NCI-H2227 (cell line): ENCODE measurements at regions not wholly inside any gene's neighbourhood (a gene's known extent, or its start where the extent isn't known, plus 50 kb on each side); places are given as distances from the start of the nearest gene placed in this dataset.

Experiments
- DNase-seq: peaks from one replicate; lab custom pipeline; 2025; ENCODE audit not compliant: unreplicated experiment; lab: John Stamatoyannopoulos, UW

GRCh38 chr7:84336766-84337165 is 142.2 kb upstream of the SEMA3A start:
- no peak for DNase-seq

DNA sequence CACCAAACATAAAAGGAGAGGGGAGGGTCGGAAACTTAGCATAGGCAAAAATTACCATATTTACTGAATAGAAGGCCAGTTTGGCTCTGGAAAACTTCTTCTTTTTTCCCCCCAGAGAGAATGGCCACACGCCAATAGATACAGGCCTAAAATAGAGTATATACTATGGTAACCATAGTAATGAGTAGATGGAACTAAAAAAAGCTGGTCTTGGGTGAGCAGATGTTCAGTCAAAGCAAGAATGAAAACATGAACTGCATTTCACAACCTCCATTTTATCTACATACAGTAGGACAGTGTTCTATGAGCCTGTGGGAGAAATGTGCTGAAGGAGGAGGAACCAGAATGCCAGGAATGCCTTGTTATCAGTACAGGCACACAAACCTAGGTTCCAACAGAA is 141.7 kb upstream of the SEMA3A start:
- DNase-seq, result no peak

GRCh38 chr7:84331616-84332015 is 137.0 kb upstream of the SEMA3A start:
- no peak for DNase-seq

DNA sequence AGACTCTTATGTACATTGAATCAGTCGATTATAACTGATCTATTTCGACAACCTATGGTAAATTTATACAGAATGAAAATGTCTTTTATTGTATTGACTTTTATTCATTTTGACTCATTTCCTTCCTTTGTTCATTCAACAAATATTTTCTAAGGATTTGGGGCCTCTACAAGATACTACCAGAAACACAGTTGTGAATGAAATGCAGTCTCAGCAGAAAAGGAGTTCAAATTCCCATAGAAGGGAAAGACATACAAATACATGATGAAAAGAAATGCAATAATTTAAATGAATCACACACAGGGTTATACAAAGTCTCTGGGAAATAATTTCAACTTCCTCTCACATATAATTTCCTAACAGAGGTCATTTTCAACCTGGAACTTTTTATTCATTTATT is 134.0 kb upstream of the SEMA3A start:
- no peak for DNase-seq

GRCh38 chr7:84324136-84324630 is 129.6 kb upstream of the SEMA3A start:
- DNase-seq, result no peak

- no peak for DNase-seq
These were observed 122.9 kb upstream of the SEMA3A start for GRCh38 chr7:84317536-84317935.

- no peak for DNase-seq
These were observed 119.7 kb upstream of the SEMA3A start for GRCh38 chr7:84314263-84314662.

GRCh38 chr7:84304407-84304806 is 109.8 kb upstream of the SEMA3A start:
- no peak for DNase-seq

DNA sequence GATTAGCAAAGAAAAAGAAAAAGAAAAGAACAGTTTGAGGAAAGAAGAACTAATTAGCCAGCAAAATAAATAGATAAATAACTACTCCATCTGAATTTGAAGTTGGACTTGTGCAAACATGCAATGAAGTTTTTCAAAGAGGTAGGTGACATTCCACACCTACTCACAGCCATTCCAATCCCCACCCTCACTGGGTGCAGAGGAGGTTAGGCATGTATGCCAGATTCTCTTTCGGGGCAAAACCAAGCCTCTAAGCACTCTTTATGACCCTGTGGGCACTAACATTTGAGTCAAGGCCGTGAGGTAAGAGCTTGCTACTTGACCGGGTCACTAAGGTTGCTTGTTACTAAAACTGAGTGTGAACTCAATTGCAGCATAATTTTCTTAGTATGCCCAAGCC is 108.4 kb upstream of the SEMA3A start:
- DNase-seq, result no peak

GRCh38 chr7:84297616-84298015 is 103.0 kb upstream of the SEMA3A start:
- DNase-seq, result no peak

DNA sequence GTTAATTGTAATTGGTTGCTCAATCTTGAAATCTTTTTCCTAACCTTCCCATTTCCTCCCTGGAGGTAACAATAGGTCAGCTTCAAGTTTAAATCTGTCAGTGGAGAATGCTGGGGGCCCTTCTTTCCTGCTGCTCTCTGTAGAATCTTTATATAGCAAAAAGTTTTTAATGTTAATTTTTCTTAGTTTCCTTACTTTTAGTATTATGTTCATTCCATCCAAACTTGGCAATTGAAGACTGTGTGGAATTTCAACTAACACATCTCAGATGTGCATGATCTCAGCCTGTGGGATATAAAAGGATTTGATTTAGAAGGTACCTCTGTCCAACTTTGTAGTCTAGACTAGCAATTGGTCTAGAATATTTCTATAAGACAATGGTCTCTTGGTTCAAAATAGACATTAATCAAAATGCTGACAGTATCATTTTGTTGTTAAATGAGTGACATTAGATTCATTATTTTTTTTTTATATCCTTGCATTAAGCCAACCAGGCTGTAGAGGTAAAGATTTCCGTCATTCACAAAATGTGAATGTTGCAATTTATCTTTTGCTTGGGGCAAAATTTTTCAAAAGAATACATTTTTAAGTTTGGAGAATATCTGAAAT is 100.4 kb upstream of the SEMA3A start:
- no peak for DNase-seq

- no peak for DNase-seq
These were observed 99.8 kb upstream of the SEMA3A start for GRCh38 chr7:84294391-84294790.

DNA sequence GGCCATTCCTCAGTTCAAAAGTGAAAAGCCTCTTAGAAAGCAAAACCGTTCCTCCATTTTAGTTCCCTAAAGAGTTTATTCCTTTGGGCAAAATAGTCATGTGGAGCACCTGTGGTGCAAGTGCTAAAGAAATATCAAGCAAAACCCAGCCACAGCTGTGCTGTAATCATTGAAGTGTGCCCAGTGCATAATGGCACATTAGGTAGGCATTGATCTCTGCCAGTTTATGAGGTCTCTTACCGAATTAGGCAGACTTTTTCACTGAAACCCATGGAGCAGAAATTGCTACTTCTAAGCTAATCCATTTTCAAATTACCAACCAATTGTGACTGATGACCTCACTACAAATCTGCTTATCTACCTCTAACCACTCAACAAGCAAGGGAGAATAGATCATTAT is 97.2 kb upstream of the SEMA3A start:
- peak; percentile 68 for DNase-seq

GRCh38 chr7:84283798-84284197 is 89.2 kb upstream of the SEMA3A start:
- no peak for DNase-seq

DNA sequence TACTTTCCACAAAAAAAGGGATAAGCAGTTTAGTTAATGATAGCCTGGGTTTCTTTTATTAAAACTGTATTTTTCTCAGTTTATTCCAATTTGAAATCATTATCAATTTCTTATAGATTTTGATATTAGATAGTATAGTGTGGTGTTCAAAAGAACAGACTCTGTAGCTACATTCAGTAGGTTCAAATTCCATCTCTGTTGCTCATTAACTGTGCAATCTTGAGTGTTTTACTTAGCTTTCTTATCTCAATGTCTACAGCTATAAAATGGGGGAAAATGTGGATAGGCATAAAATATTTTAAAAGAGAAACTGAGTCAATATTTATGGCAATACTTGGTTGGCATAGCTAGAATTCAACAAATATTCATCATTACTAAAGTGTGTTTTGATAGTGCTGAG is 86.9 kb upstream of the SEMA3A start:
- DNase-seq, result no peak

DNA sequence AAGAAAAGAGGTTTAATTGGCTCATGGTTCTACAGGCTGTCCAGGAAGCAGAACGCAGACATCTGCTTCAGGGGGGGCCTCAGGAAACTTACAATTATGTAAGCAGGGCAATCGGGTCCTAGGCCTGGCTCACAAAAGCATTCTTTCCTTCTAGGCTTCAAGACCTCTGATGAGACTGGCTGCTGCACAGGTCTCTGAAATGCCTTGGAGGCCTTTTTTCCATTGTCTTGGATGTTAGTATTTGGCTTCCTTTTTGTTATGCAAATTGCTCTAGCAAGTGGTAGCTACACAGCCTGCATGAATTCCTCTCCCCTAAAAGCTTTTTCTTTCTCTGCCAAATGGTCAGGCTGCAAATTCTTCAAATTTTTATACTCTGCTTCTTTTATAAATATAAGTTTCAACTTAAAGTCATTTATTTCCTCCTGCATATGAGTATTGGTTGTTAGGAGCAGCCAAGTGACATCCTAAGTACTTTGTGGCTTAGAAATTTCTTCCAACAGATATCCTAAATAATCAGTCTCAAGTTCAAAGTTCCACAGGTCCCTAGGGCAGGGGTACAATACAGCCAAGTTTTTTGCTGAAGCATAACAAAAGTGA is 83.1 kb upstream of the SEMA3A start:
- DNase-seq, result no peak

- no peak for DNase-seq
These were observed 79.5 kb upstream of the SEMA3A start for GRCh38 chr7:84274029-84274638.

DNA sequence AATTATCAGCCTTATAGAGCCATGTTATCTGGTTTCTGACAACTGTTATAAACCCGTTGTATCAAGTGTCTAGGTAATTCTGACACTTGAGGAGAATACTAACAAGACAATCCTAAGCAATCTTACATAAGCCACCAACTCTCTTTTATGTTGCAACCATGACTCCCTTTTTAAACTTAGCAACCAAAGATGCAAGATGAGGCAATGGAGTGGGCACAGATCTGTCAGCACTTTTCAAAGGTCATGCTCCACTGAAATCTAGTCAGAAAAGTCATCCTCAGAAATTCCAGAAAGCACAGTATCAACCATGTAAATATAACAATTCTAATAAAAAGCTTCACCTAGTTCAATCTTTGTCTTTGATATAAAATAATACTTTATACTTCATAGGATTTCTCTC is 77.0 kb upstream of the SEMA3A start:
- DNase-seq, result no peak

DNA sequence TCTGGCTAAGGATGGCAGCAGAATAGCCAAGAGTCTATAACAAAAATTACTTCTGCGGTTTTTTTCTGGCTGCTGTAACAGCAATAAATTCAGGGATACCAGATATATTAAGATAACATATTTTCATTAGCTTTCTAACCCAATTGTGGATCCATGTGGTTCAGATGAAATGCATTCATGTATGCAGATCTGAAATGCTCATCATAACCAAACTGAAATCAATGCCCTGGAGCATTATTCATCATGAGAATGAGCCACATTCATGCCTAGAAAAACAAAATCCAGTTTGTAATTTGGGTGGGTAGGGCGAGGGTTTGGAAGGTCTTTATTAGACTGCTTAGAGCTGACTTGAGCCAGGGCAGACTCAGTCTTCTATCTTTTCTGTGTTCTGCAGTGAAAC is 69.8 kb upstream of the SEMA3A start:
- DNase-seq, result no peak

GRCh38 chr7:84263106-84263505 is 68.5 kb upstream of the SEMA3A start:
- DNase-seq, result no peak

DNA sequence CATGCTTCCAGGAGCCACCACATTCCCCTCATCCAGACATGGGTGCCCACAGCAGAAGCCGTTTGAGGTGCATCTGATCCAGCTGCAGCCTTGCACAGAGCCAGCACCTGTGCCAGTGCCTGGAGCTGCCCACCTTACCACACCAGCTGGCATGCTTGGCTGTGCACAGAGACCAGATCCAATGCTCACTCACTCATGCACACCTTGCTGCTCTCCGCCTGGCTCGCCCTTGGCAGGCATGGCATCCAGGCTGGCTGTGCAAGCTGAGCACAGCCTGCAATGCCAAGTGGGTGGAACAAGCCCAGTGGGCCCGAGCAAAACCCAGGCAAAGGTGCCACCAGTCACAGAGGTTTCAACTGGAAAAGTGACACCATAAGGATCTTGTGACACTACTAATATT is 66.9 kb upstream of the SEMA3A start:
- DNase-seq, result no peak

DNA sequence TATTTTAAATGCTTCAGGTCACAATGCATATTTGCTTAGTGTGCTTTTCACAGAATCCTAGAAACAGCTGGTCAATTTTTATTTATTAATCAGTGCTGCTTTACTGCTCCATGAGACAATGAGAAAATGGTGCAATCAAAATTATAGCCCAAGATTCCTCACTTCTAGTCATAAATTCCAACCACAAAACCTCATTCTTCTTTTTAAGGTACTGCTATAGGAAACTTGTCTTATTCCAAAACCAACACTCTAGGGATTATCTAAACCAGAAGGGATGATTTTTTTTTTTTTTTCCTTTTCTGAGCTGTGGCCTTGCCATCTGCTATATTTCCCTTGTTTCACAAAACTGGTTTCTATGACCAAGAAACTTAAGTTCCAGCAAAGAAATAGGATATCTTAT is 64.0 kb upstream of the SEMA3A start:
- no peak for DNase-seq

DNA sequence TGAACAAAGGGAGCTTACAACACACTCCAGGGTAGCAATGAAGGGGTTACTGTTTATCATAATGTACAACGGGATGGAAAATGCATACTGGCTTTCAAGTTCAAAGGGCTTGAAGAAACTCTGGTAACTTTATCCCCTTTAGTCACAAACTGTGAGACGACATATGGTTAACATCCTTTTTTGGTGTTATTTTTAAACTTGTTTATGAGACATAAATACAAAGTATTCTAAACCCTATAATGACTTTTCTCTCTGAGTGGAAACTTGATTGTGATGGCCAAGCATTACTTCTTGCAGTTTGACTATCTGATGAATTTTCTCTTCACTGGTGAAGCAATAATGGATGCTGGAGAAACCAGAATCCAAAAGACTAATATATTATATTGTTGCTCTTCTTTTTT is 62.0 kb upstream of the SEMA3A start:
- no peak for DNase-seq
